Umbilical cord (tissue), 1 donor: ENCODE measurements at regions not wholly inside any gene's neighbourhood (a gene's known extent, or its start where the extent isn't known, plus 50 kb on each side); places are given as distances from the start of the nearest gene placed in this dataset.

Source experiments
- DNase-seq: peaks from one replicate; pipeline ENCODE4 v3.0.0-alpha.2; 2015; ENCODE audit warnings: low spot score

- DNase-seq: no peak
Measured at GRCh38 chr4:41389356-41389755, 132.6 kb downstream of the UCHL1 start.

DNA sequence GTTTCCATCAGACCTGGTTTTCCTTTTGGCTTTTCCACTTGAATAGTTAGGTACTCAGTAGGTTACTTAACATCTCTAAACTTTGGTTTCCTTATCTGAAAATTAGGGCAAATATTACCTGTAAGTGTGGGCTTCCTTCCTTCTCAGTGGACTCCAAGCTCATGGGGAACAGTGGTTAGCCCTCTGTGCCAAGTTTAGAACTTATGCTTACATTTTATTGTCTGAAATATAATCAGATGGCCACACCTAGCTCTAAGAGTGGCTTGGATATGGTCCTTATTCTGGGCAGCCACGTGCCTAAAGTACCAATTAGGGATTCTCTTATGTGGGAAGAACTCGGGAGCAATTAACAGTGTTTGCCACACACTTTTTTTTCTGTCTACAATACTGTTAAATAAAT lies 133.9 kb downstream of the UCHL1 start:
- no peak for DNase-seq

DNA sequence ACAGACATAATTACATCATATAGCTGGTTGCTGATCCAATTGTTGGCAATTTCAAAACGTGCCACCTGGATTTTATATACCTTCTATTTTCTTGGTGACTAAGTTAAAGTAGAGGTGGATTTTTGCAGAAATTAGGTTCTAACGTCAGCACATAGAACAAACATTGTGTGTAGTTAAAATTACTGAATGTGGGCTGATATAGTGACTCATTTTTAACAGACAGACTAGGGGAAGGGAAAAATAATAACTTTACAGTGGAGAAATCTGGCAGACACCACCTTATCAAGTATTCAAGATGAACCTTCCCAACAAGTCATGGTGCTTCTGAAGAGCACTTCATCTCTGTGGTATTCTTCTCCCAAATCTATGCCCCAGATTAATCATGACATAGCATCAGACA lies 134.5 kb downstream of the UCHL1 start:
- DNase-seq: no peak

- DNase-seq: no peak
Measured at GRCh38 chr4:41394481-41394894, 137.8 kb downstream of the UCHL1 start.

- no peak for DNase-seq
Measured at GRCh38 chr4:41396214-41396613, 139.5 kb downstream of the UCHL1 start.

- DNase-seq: no peak
Measured at GRCh38 chr4:41396869-41397268, 140.1 kb downstream of the UCHL1 start.

DNA sequence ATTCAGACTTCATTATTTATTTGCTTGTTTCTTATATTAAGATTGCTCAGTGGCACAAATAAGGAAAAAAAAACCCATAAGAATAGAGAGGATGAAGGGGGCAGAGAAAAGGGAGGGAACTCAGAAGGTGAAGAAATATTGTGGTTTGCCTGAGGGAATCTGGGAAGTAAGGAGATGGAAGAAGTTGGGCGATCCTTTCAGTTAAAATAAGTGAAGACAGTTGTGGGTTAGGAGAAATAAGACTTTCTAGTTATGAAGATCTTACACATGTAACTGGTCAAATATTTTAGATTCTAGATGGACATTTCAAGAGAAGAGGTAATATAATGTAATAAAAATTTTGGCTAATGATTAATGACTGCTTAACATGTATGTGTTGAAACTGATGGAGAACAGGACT lies 138.7 kb upstream of the LIMCH1 start:
- no peak for DNase-seq

GRCh38 chr4:41400296-41400695 lies 137.7 kb upstream of the LIMCH1 start:
- DNase-seq: no peak

- DNase-seq: no peak
Measured at GRCh38 chr4:41405464-41406112, 132.4 kb upstream of the LIMCH1 start.

GRCh38 chr4:41406113-41406516 lies 131.8 kb upstream of the LIMCH1 start:
- peak; percentile 34 for DNase-seq

DNA sequence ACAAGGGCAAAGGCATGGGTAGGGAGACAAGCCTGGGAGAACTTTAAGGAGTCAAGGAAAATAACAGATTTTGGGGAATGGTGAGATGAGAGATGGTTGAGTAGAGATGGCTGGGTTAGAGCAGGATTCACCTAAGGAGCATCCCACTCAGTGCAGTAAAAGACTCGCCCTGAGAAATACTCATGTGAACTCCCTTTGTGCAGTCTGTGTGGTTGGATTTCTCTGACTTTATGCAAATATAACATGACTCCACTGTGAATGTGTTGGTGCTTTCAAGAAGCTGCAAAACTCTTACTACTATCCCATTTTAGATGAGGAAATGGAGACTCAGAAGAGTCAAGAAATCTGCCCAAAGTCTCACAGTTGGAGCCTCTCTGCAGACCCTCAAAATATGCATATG lies 129.8 kb upstream of the LIMCH1 start:
- no peak for DNase-seq

GRCh38 chr4:41408859-41409593 lies 128.9 kb upstream of the LIMCH1 start:
- no peak for DNase-seq

DNA sequence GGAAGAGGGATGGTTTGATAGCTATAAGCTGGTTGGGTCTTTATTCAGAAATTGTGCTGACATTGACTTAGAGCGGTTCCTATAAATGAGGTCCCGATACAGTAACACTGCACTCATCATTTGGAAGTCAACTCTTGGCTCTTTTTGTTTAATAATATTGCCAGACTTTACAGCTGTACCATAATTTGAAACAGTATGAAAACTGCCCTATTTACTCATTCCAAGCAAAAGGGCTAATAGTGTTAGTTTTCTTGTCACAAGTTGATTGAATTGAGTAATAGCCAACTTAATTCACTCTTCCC lies 128.4 kb upstream of the LIMCH1 start:
- DNase-seq: no peak

DNA sequence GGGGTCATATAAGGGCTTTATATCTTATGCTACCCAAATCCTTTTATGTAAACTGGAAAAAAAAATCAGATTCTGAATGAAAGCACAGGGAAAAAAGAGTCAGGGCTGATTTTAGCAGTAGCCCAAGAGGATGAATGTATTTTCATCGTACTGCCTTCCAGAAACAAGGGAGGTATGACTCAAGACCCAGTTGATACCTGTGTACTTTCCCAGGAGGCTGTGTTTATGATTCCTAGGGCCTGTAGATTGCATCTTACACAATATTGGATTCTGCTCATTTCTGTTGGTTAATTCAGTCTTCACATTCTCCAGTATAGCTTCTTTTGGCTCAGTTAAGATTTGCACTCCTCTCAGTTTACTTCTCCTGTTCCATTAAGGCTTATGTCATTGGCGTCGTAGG lies 127.9 kb upstream of the LIMCH1 start:
- DNase-seq: no peak

GRCh38 chr4:41413670-41414411 lies 124.1 kb upstream of the LIMCH1 start:
- no peak for DNase-seq

- no peak for DNase-seq
Measured at GRCh38 chr4:41414412-41414779, 123.6 kb upstream of the LIMCH1 start.

DNA sequence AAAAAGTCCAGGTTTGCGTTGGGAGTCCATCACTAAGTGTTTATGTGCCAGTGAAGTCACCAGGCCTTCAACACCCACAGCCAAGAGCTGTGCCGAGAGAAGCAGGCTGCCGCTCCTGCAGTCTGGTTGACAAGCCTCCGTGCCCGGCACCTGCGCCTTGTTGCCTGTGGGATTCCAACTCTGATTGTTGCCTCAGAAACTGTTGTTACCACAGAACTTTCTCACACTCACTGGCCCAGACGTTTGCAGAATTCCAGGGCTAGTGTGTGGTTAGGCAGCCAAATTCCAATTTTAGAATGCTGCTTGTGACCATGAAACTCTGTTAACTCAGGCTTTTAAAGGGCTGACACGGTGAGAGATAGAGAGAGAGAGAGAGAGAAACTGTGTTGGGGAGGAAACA lies 119.5 kb upstream of the LIMCH1 start:
- DNase-seq: no peak

DNA sequence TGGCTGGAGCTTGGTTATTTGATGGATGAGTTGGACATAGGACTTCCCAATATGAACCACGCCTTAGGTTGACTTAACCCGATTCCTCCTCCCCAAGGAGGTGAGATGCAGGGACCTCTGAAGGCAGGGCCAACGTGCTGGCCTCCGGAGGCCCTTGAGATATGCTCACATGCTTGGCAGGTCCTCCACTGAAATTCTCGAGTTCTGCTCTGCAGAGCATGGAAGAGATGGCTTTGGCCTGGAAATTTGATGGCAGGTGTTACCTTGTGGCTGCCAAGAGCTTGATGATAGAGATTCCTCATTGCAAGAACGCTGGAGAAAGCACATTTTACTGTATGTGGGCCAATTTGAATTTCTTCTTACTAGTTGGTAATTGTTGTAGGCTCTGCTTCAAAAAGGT lies 117.4 kb upstream of the LIMCH1 start:
- DNase-seq: no peak

- DNase-seq: no peak
Measured at GRCh38 chr4:41423117-41423516, 114.8 kb upstream of the LIMCH1 start.

DNA sequence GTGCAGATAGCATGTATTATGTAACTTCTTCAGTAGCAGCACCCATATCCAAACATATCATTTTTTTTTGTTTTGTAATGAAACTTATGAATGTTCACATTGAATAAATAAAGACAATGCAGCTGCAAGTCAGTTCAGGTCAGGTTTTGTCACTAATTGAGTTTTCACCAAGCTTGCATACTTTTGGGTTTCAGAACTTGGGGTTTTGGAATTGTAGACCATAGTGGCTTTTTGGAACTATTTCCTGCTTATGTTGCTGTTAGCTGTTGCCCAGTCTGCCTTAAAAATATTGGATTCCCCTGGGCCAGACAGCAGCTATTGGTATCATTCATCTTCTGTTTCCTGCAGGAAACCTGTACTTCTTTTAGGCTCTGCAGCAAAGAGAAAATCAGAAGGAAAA lies 113.4 kb upstream of the LIMCH1 start:
- DNase-seq: no peak

- DNase-seq: no peak
Measured at GRCh38 chr4:41425650-41426049, 112.3 kb upstream of the LIMCH1 start.

DNA sequence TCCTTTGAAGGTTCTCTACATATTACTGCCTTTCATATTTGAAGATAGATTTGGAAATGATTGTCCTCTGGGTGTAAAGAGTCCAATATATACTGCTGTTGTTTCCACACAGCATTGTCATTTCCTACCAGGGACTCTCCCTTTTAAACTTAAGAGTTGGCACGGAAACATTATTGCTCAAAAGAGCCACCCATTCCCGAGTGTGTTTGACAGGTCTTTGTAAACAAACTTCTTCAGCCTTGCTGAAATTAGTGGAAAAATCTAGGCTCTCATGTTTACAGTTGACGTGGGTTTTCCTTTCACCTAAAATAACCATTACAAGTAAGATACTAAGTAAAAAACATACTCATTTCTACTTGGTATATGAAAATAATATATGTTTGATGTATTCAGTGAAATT lies 111.4 kb upstream of the LIMCH1 start:
- peak; percentile 45 for DNase-seq

DNA sequence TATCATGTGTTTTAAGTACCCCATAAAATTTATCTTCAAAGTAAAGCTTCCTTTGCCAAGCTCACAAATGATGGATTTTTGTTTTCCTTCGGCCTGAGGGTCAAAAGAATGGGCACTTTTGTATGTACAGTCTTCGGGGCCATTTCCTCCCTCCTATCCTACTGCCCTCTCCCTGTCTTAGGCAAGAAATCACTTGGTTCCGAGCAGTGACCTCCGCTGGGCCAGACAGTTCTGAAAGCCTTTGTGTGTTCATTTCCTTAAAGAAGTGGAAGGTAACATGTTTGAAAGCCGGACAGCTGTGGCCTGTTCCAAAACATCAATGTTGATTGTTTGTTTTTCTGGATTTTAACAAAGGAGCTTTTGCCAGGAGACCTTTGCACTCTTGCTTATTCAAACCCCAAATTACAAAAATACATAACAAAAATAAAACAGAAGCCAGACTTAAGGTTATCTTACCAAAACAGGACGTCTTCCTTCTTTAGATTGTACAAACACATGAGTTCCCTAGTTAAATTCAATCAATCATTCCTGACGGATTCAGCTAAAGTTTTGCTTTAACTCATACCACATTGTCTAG lies 110.6 kb upstream of the LIMCH1 start:
- DNase-seq: peak; percentile 51
